ENCODE measurements at regions not wholly inside any gene's neighbourhood (a gene's known extent, or its start where the extent isn't known, plus 50 kb on each side); places are given as distances from the start of the nearest gene placed in this dataset.

DNA sequence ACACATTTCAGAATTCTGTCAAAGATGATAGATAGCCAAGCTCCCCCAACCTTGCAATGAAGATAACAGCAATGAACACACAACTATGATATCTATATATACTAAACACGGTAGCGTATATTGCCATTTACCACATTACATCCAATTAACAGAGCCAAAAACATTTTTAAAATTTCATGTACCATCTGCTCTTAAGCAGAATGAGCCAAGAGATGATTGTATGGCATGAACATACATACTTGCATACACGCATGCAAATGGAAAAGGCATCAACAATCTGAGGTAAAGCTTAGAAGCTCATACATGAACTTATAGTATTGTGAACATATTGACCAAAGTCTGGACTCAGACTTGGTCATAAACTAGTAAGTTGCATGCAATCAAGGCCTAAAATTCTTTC, 712.9 kb upstream of the GOLIM4 start:
- TF ChIP-seq, protein P1, sequence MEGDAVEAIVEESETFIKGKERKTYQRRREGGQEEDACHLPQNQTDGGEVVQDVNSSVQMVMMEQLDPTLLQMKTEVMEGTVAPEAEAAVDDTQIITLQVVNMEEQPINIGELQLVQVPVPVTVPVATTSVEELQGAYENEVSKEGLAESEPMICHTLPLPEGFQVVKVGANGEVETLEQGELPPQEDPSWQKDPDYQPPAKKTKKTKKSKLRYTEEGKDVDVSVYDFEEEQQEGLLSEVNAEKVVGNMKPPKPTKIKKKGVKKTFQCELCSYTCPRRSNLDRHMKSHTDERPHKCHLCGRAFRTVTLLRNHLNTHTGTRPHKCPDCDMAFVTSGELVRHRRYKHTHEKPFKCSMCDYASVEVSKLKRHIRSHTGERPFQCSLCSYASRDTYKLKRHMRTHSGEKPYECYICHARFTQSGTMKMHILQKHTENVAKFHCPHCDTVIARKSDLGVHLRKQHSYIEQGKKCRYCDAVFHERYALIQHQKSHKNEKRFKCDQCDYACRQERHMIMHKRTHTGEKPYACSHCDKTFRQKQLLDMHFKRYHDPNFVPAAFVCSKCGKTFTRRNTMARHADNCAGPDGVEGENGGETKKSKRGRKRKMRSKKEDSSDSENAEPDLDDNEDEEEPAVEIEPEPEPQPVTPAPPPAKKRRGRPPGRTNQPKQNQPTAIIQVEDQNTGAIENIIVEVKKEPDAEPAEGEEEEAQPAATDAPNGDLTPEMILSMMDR (IDR thresholded peaks at IDR 0.05): no peak
- no peak for TF ChIP-seq POLR2A (IDR thresholded peaks at IDR 0.05)

All from upper lobe of left lung (tissue), 4 donors.